AG04450 (cell line): ENCODE measurements at regions not wholly inside any gene's neighbourhood (a gene's known extent, or its start where the extent isn't known, plus 50 kb on each side); places are given as distances from the start of the nearest gene placed in this dataset.

ENCODE experiments used
- CTCF ChIA-PET: fragments of 300-600, 350-600 bp; formaldehyde crosslinking; extraction: SDS; loops from one replicate; lab custom pipeline; 2022; ENCODE audit warnings: antibody characterized with exemption, inconsistent platforms; lab: Charles Lee
- POLR2A ChIA-PET: fragments of 350-600 bp; formaldehyde crosslinking; extraction: SDS; loops from one replicate; lab custom pipeline; 2021; ENCODE audit warnings: antibody characterized with exemption, inconsistent platforms; lab: Yijun Ruan, JAX
- DNase-seq: peaks from one replicate; pipeline ENCODE4 v3.0.0-alpha.2; 2011; ENCODE audit warnings: low read depth, low spot score
- H3K27ac ChIP-seq: one replicate; pipeline ENCODE4 v1.5.1; 2012; ENCODE audit warnings: low read depth, low read length, control low read depth
- H3K27me3 ChIP-seq: one replicate; pipeline ENCODE4 v1.6.0; 2012; ENCODE audit warnings: low read length; ENCODE audit not compliant: control insufficient read depth, insufficient read depth
- H3K4me3 ChIP-seq: 2 replicates; pipeline ENCODE4 v1.5.1; 2011; ENCODE audit warnings: mild to moderate bottlenecking, low read depth, low read length, control low read depth
- H3K9me3 ChIP-seq: 2 replicates; pipeline ENCODE4 v1.5.1; 2012; ENCODE audit warnings: low read length; ENCODE audit not compliant: control insufficient read depth, insufficient read depth
- TF ChIP-seq, protein P1 (sequence below): IDR thresholded peaks from 2 replicates; pipeline ENCODE4 v1.5.1; 2011; ENCODE audit warnings: low read depth, low read length, control low read depth, inconsistent platforms

DNA sequence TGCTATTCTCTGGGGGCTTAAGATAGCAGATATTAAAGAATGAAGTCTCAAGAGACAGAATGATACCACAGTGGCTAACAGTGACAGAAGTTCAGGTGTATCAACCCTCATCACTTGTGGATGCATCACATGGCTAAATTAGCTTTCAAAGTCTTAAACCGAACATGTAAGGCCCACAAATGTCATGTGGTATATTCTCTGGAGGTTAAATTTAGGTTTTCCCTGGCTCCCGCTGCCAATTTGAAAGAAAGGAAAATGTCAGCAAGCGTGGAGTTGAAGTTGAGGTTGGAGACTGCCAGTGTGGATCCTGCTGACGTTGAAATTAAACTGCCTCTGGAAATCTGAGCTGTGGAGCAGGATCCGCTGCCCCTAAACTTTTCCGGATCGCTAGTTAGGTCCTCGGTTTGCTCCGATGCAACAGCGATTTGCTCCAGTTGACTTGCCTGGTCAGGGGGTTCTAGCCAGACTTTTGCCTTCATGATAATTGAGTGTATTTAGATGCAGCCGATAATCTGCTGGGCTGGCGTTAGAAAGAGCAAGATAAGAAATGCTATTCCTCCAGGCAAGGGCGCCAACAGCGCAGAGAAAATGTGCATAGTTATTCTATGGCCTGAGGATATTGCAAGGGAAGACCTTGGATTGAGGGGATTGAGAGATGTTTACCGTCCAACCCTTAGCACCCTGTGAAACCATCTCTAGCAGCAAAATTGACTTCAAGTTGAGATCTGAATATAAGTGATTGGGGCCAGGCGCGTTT lies 443.9 kb downstream of the TMEM114 start:
- TF ChIP-seq, protein P1, sequence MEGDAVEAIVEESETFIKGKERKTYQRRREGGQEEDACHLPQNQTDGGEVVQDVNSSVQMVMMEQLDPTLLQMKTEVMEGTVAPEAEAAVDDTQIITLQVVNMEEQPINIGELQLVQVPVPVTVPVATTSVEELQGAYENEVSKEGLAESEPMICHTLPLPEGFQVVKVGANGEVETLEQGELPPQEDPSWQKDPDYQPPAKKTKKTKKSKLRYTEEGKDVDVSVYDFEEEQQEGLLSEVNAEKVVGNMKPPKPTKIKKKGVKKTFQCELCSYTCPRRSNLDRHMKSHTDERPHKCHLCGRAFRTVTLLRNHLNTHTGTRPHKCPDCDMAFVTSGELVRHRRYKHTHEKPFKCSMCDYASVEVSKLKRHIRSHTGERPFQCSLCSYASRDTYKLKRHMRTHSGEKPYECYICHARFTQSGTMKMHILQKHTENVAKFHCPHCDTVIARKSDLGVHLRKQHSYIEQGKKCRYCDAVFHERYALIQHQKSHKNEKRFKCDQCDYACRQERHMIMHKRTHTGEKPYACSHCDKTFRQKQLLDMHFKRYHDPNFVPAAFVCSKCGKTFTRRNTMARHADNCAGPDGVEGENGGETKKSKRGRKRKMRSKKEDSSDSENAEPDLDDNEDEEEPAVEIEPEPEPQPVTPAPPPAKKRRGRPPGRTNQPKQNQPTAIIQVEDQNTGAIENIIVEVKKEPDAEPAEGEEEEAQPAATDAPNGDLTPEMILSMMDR = no peak
- ChIA-PET CTCF (no interaction called here), POLR2A (no interaction called here)
- Histone ChIP-seq H3K27ac (no peak overlapping the region), H3K9me3 (peaks cover 6% of the 10 kb centered on the region), H3K4me3 (no peak overlapping the region), H3K27me3 (no peaks in the 10 kb centered on the region)
- DNase-seq = no peak

DNA sequence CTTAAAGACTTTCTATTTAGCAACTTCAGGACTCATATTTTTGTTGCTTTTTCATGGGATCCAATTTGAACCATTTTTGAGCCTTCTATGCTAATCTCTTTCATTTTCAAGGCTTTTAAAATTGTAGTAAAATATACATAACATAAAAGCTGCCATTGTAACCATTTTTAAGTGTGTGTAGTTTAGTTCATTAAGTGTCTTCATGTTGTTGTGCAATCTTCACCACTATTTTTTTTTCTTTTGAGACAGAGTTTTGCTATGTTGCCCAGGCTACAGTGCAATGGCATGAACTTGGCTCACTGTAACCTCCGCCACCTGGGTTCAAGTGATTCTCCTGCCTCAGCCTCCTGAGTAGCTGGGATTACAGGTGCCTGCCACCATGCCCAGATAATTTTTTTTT lies 451.6 kb downstream of the TMEM114 start:
- peaks cover 6% of the 10 kb centered on the region for H3K9me3 ChIP-seq
- TF ChIP-seq, protein P1 = no peak
- H3K27ac ChIP-seq = no peak overlapping the region
- H3K27me3 ChIP-seq = no peaks in the 10 kb centered on the region
- POLR2A ChIA-PET = no interaction called here
- CTCF ChIA-PET = no interaction called here
- H3K4me3 ChIP-seq = no peak overlapping the region
- DNase-seq = no peak

DNA sequence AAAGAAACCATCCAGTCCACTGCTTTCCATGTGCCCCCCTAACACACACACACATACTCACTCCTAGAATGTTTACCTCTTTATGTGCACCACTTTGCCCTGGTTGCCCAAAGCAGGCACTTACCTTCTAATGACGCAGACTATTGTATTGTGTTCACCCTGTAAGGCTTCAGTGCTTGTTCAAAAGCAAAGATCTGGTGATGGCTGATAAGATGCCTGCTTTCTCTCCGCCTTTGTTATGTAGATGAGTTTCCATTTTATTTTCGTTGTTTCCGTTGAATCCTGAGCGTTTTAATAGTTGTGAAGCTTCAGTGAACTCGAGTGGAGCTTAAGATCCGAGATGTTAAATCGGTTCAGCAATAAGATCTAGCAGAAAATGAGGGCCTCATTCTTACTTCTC lies 452.7 kb downstream of the TMEM114 start:
- H3K4me3 ChIP-seq = no peak overlapping the region
- no peaks in the 10 kb centered on the region for H3K27me3 ChIP-seq
- POLR2A ChIA-PET = no interaction called here
- peak overlapping the region; percentile 31 for H3K27ac ChIP-seq
- H3K9me3 ChIP-seq = peaks cover 8% of the 10 kb centered on the region
- no peak for DNase-seq
- CTCF ChIA-PET = interaction anchor here (0.7 kb wide), 1 partner anchor 1303 kb away, joined by 4 read pairs; no protein-coding TSS in a partner anchor
- TF ChIP-seq, protein P1 = no peak

DNA sequence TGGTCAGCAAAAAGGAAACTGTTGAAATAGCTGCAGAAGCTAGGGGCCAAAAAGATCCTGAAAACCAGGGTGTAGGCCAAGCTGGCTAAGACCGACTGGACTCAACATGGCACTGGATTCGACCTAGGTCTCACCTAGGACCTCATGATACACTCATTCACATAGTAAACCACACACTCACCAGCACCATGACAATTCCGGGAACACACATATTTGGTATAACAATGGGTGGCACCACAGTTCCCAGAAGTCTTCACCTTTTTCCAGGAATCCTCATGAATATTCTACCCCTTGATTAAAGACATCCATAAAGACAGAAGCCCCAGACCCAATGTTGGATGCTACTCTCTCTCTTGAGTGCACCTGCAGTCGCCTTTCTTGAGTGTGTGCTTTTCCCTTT lies 460.1 kb downstream of the TMEM114 start:
- peaks cover 21% of the 10 kb centered on the region for H3K9me3 ChIP-seq
- POLR2A ChIA-PET = no interaction called here
- H3K4me3 ChIP-seq = no peak overlapping the region
- H3K27ac ChIP-seq = no peak overlapping the region
- TF ChIP-seq, protein P1 = no peak
- CTCF ChIA-PET = no interaction called here
- DNase-seq = no peak
- no peaks in the 10 kb centered on the region for H3K27me3 ChIP-seq

DNA sequence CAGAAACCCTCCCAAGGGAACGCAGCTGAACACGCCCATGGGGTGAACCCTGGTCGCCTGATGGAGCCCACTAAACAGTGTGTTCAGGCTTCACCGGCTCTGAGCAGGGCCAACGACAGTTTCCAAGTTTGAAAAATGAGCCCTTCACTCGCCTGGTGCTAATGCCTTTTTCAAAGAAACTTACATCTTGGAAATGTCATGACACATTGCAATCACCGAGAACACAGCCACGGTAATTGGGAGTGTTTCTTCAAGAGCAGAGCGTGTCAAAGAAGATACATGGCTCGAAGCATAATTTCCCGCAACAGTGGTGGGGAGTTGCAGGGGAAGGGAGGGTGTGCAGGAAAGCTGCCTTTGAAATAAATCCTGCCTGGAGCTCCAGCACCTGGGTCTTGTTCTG lies 463.2 kb downstream of the TMEM114 start:
- DNase-seq = no peak
- ChIA-PET POLR2A (no interaction called here), CTCF (no interaction called here)
- TF ChIP-seq, protein P1 = no peak
- peaks cover 36% of the 10 kb centered on the region for H3K9me3 ChIP-seq
- H3K4me3 ChIP-seq = no peak overlapping the region
- H3K27me3 ChIP-seq = no peaks in the 10 kb centered on the region
- H3K27ac ChIP-seq = no peak overlapping the region
